ENCODE measurements at regions not wholly inside any gene's neighbourhood (a gene's known extent, or its start where the extent isn't known, plus 50 kb on each side); places are given as distances from the start of the nearest gene placed in this dataset.

DNA sequence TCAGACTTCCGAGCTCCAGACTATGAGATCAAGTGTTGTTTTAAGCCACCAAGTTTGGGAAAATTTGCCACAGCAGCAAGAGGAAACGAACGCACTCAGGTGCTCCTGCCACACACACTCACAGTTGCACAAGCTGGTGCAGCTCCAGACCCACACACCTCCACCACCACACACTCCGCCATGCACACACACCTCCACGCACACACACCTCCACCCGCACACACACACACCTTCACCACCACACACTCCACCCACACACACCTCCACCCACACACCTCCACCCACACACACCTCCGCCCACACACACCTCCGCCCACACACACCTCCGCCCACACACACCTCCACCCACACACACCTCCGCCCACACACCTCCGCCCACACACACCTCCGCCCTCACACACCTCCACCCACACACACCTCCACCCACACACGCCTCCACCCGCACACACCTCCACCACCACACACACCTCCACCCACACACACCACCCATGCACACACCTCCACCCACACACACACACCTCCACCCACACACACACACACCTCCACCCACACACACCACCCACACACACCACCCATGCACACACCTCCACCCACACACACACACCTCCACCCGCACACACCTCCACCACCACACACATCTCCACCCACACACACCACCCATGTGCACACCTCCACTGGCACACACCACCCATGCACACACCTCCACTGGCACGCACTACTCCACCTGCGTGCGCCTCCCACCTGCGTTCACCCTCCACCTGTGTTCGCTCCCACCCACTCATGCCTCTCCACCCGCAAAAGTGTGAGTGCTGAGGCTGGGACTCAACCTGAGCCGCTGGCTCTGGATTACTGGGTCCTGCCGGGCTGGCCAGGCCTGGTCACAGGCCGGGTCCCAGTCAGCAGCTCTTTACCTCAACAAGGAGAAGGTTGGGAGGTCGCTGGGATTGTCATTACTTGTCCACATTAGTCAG is 175.6 kb downstream of the BMP7 start:
- no peak for DNase-seq

DNA sequence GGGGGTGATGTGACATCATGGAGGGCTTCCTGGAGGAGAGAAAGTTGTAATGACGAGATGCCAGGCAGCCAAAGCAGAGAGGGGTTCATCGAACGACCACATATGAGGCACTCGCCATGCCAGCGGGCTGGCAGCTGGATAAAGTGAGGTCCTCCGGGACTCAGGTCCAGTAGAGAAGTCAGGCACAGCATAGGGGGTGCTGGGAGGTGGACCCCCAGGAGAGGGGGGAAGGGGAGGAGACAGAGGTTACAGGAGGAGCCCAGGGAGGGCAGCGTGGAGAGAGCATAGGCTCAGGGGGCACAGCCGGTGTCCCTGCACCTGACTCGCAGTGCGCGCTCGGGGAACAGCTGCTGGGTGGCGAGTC is 174.7 kb downstream of the BMP7 start:
- DNase-seq: no peak

DNA sequence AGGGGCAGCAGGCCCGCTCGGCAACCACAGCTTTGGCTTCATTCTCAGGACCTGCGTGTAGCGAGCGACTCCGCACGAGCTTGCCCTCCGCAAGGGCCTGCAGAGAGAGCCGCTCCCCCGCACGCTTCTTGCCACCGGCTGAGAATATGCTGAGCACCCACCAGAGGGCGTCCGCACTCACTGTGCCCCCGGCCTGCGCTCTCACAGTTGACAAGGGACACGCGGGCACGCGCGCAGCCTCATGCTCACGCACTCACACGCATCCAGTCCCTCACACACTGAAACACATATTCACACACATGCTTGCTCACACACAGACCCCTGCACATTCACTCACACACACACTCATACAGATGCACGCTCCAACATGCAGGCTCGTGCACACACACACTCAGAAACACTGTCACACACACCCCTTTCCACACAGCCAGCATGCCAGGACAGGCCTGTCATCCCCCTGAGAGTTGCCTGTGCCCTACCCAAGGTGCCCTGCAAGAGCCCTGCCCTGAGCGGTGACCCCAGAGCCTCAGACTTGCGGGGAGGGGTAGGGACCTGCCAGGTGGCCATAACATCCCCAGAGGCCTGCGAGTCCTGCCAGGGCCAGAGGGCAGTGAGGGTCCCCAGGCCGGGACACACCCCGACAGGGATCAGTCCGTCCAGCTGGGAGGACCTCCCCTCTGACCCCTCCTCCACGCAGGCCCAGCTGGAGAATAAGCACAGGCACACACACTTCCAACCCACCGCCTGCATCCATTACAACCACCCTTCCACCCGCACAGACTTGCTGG is 174.1 kb downstream of the BMP7 start:
- DNase-seq: peak; percentile 79

DNA sequence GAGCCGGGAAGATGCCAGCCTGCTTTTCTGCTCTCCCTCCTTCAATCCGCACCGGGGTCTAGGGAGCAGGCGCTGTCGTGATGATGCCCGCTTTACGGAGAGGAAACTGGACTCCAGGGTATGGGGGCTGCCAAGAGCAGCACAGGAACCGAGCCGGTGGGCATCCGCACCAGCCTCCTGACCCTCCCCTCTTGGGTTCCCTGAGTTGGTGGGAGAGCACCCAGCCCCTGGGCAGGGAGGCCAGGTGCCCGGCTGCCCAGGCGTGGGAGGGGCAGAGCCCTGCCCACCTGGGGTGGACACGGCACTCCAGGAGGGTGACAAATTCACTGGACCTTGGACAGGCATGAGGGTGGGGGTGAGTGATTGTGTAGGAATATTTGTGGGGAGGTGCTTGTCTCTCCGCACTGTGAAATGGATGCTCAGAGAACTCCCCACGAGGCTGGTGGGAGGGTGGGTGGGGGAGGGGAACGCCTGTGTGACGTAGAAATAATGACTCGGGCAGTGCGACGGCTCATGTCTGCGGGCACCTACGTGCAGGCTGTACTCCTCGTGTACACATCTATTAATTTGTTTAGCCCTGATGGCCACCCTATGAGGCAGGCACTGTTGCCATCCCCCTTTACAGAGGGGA is 173.4 kb downstream of the BMP7 start:
- DNase-seq: no peak

DNA sequence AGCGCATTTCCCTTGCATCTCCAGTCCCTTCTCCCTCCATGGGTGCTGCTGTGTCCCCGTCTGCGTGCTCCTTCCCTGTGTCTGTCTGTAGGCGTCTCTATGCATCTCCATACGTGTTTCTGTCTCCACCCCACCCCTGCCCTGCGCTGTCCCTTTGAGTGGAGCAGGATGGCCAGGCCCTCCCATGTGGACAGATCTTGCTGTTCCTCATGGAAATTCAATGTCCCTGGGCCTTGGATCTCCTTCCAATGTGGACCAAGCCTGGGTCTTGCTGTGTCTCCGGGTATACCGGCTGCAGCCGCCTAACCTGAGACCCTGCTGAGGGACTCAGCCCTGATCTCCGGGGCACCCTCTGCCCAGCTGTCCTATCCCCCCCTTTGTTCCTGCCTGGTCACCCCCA is 172.7 kb downstream of the BMP7 start:
- DNase-seq: no peak

DNA sequence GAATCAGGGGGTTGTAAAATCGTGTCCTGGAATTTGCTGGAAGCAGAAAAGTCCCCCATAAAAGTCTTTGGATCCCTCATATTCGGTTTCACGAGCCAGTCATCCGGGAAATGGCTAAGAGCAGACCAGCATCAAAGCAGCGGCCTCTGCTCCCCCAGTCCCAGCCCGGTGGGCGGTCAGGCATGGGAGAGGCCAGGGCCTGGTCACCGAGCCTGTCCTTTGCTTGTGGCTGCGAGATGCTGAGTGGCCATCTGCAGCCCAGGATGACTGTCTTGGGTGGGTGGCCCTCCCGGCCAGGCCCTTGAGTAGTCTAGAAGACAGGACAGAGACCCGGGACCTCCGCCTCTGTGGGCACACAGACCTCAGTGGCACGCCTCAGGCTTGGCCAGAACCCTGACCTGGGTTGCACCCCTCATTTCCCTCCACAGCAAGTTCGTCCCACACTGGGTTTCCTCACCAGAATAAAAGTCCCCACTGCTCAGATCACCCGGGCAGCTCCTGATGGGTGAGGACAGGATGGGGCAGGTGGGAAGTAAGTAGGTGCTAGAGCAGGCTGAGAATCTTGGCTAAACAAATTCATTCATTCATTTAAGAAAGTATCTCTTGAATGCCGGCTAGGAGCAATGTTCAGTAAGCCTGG is 172.1 kb downstream of the BMP7 start:
- no peak for DNase-seq

DNA sequence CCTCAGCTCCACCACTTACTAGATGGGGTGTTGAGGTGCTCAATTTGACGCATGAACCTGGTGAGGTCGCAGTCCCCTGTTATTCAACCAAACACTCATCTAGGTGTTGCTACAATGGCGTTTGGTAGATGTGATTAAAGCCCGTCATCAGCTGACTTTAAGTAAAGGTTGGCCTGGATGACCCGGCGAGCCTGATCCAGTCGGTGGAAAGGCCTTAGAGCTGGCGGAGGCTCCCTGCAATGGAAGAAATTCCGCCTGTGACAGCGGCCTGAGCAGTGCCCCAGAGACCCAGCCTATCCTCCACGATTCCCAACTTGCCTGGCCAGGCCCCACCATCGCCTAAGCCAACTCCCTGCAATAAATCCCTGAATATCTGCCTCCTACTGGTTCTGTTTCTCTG is 171.4 kb downstream of the BMP7 start:
- DNase-seq: no peak

DNA sequence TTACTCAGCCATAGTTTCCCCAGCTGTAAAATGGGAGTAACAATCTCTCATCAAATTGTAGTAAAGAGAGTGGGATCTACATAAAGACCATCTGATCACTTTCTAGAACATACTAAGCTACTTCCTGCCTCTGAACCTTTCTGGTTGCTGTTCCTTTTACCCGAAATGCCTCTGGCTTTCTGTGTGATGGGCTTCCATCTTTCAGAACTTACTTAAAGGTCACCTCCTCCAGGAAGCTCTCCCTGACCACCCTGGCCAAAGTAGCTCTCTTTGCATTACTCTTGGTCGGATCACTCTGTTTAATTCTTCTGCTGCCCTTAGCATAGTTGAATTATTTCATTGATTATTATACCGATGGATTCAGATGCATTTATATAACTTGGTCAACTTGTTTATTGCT is 171.0 kb downstream of the BMP7 start:
- DNase-seq: no peak

DNA sequence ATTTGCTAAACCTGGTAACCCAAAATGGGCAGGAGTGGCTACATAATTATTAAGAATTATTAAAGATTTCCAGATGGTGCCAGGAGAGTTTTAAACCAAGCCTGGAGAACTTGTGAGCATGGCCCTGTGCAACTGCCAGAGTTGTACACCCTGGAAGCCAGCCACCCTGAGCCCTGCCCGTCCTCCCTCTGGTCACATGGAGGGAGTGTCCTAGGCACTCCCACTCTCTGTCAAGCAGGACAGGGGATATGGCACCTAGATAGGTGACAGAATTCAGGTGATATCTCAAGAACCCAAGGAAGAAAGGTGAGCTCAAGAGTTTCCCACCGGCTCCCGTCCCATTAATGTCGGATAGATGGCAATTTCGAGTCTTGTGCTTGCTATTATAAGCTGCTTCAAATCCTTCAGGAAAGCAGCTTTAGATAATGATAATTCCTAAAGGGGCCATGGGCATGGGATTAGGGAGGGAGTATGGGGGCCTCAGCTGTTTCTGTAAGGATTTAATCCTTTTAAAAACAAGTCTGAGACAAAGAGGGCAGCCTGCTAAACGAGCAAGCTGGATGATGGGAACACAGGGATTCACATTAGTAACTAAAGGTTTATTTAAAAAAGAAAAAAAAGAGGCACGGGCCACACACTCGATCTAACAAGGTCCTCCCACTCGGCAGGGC is 169.1 kb downstream of the BMP7 start:
- DNase-seq: no peak

DNA sequence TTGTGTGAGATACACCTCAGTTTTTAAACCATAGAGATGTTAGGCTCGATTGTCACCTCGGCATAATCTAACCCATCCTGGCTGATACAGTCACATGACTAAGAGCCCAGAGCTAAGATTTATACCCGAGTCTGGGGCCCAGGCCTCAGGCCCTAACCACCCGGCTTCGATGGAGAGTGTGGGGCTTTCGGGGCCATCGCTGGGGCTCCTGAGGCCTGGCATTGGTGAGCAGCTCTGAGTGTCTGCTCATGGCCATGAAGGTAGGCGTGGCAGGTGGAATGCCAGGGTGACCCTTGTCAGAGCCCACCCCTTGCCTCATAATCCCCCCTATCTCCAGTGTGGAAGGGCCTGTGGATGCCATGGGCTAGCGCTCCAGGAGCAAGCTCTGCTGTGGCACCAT is 164.3 kb downstream of the BMP7 start:
- DNase-seq: no peak

DNA sequence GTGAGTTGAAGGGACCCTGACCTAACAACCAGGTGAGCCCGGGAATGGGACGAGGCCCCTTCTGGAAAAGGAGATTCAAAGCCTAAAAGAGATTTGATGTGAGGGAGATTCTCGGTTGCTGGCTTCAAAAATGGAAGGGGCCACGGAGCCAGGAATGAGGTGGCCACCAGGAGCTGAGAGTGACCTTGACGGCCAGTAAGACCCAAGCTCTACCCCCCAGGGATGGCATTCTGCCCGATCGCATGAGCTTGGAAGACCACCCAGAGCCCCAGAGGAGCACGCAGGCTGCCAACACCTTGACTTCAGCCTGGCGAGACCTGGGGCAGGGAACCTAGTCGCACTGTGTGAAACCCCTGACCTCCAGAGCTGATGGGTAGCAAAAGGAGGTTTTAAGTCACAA is 163.9 kb downstream of the BMP7 start:
- DNase-seq: no peak

DNA sequence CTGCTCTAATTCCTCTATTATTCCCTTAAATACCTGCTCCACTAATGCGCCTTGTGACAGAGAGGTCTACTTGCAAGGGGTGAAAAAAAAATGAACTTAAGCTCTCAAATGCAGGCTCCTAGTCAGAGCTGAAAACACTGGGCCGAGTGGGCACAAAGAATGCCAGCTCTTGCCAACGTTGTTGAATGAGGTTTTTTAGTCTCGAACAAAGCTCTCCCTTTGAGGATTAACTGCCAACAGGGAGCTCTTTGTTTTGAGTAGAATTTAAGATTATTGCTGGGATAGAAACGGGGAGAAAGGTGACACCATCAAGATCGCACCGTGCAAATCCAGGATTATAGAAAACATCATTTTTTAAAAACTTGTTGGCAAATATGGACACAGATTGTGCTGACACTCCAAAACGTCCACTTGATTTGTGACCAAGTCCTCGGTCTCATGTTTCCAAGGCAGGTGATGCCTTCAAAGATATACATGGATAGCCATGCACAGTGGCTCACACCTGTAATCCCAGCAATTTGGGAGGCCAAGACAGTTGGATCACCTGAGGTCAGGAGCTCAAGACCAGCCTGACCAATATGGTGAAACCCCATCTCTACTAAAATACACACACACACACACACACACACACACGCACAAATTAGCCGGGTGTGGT is 163.2 kb downstream of the BMP7 start:
- no peak for DNase-seq

DNA sequence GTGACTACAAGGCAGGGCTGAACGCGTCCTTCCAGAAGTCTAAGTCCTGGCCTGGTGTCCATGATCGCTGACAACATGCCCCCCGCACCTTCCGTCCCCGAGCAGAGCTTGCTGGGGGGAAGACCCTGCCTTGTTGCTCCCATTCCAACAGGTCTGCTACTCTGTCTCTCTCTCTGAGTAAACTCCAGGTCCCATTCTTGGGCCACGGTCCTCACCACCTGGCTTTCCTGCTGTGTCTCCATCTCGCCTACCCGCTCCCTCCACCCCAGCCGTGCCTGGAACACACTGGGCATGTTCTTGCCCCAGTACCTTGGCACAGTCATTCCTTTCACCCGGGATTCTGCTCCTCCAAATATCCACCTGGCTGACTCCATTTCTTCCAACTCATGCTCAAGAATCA is 162.3 kb downstream of the BMP7 start:
- DNase-seq: no peak

DNA sequence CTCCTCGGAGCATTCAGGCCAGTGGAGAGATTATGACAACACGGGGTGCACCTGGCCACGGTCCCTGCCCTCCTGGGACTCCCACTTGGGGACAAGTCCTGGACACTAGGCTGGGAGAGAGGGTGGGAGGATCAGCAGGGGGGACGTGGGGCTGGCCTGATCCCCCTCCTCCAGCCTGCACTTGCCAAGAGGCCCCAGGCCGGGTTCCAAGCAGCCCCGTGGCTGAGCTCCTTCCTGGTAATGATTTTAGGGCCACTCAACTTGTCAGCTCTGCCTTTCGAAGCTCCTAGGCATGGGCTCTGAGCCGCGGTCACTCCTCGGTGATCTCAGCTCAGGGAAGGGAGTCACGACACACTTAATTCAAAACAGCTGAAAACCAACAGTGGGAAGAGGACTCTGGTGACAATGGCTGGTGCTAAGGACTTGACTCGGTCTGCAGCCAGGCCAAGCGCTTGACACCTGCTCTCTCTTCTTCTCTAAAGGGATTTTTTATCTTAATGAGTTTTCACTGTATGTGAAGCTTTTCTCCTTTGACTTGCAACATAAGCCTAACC is 161.7 kb downstream of the BMP7 start:
- no peak for DNase-seq

DNA sequence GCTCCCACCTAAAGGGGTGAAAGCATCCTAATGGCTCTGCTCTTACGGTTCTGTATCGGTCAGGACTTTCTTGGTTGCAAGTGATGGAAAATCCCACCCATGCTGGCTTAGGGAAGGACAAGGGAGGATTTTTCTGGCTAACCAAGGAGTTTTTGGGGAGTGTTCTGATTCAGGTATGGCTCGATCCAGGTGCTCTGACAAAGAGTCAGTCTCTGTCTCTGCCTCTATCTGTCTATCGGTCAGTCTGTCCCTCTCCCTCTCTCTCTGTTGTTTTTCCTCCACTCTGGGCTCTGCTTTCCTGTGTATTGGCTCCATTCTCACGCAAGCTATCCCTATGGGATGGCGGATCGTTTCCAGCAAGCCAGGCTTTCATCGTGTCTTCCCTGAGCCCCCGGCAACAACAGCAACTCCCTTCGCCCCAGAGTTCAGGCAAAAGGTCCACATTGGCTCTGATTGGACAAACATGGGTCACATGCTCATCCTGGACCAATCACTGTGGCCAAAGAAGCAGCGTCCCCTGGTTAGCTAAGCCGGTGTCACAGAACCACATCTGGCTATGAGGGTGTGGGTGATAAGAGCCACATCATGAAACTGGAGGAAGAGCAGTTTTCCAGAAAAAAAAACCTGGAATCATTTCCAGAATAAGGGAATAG is 160.3 kb downstream of the BMP7 start:
- peak; percentile 38 for DNase-seq

DNA sequence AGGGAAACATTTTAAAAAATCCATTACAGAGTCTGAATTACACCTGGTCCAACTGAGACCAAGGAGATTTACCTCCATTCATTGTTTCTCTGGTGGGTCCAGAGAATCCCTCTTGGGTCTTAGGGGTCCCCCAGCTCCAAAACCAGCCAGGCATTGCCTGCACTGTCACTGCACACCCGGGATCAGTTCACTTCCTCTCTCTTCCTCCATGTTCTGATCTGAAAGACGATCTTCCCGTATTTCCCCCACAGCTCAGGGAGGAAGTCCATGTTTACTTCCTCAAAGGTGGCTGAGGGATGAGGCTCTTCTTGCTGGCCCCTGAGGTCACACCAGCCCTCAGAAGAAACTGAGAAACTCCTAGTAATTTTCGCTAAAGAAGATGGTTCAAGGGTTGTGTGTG is 159.7 kb downstream of the BMP7 start:
- no peak for DNase-seq

DNA sequence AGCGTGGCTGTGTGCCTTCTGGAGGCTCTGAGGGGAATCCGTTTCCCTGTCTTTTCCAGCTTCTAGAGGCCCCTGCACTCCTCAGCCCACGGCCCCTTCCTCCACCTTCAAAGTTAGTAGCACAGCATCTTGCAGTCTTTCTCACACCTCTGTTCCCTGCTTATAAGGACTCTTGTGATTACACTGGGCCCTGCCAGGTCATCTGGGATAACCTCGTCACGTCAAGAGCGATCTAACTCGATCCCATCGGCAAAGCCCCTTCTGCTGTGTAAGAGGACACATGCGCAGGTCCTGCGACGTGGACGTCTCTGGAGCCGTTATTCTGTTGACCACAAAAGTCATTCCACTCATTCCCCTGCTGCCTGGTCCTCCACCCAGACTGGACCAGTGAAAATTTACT is 159.2 kb downstream of the BMP7 start:
- DNase-seq: no peak

DNA sequence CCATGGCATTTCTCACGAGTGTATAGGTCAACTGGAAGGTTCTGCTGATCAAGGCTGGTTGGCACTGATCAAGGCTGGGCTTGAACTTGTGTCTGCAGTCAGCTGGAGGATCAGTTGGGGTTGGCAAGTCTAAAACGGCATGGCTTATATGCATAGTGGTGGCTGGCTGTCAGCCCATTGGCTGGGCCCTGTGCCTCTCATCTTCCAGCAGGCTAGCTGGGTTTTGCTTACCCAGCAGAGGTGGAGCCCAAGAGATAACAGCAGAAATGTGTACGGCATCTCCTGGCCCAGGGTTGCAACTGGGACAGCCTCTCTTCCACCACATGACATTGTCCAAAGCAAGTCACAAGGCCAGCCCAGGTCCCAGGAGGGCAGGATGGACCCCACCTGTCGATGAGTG is 158.2 kb downstream of the BMP7 start:
- DNase-seq: peak; percentile 62

DNA sequence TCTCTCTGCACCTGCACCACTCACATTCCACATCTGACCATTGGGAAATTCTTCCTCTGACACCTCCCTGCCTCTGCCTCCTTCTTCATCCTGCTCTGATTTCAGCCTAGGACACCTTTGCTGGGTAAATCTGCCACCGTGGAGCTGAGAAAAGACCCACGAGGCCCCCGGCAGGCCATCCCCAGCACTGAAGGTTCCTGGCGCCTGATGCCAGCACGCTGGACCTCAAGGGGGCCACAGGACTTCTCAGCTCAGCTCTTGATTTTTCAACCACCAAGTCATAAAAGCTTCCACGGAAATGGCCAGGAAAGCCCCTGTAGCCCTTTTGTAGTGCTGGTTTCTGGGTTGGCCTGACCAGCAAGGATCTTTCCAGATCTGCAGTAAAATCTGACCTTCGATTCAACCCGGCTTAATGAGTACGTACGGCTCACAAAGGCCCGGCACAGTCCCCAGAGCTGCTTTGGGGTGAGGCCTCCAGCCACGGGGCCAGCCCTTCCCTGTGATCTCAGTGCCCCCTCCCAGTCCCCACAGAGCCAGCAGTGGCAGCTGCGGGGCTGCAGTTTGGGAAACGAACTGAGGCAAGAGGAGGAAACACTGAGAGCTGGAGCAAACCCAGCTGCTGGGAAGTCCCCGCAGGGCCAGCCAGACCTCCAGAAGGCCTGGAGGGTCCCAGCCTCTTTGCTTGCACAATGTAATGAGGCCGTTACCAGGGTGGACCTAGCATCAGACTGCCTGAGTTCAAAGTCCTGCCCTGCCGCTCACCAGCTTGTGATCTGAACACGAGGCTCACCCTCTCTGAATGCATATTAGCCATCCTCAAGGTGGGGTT is 157.5 kb downstream of the BMP7 start:
- no peak for DNase-seq

DNA sequence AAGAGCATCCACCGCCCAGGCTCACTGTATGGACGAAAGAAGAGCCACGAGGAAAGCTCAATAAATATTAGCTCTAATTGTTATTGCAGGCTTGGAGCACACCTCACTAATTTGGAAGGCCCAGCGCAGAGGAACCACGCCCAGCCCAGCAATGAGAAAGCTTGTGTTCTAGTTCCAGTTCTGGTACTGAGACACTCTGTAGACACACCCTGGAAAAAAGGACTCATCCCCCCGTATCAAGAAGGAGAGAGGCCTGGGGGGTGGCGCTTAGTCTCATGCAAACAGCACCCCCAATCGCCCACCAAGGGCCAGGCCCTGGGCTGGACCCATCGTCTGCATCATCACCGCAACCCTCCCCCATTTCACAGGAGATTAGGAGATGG is 156.9 kb downstream of the BMP7 start:
- DNase-seq: no peak

All from RPMI8226 (cell line).